Stimulated activated naive B cell treated with anti-CD40 and anti-IgM and Interleukin-4, amounts not matched to agents 10 μg/mL and 1 μg/mL and 100 μg/mL, for 72 hours (primary cell): ENCODE measurements at regions not wholly inside any gene's neighbourhood (a gene's known extent, or its start where the extent isn't known, plus 50 kb on each side); places are given as distances from the start of the nearest gene placed in this dataset.

Experiments used
- ATAC-seq, 2 donors: fragments of 150-1000 bp; cut with Tn5 transposase; replicated peaks; 2 replicates each; pipeline ENCODE4 v1.10.0; 2021; ENCODE audit warnings: moderate library complexity in 1 of 2
- DNase-seq: peaks from one replicate; pipeline ENCODE4 v3.0.0; 2021
- H3K27ac Mint-ChIP-seq: one replicate; pipeline ENCODE4 v1.8.0; 2022; ENCODE audit warnings: mild to moderate bottlenecking, mixed read lengths
- H3K27me3 Mint-ChIP-seq, 2 donors: one replicate each; pipeline ENCODE4 v1.8.0; 2022; ENCODE audit warnings: mixed read lengths in 2 of 2
- H3K36me3 Mint-ChIP-seq, 2 donors: one replicate each; pipeline ENCODE4 v1.8.0; 2022; ENCODE audit warnings: mixed read lengths in 2 of 2, mild to moderate bottlenecking in 1 of 2
- H3K4me1 Mint-ChIP-seq, 2 donors: one replicate each; pipeline ENCODE4 v1.8.0; 2022; ENCODE audit warnings: mixed read lengths in 2 of 2, mild to moderate bottlenecking in 1 of 2
- H3K4me3 Mint-ChIP-seq, 2 donors: one replicate each; pipeline ENCODE4 v1.8.0; 2022; ENCODE audit warnings: mild to moderate bottlenecking in 2 of 2, mixed read lengths in 2 of 2, moderate library complexity in 1 of 2
- H3K9me3 Mint-ChIP-seq, 2 donors: one replicate each; pipeline ENCODE4 v1.8.0; 2022; ENCODE audit warnings: mixed read lengths in 2 of 2, mild to moderate bottlenecking in 1 of 2

GRCh38 chr11:103773537-103773936 lies 262.9 kb upstream of the DDI1 start:
- H3K4me3 Mint-ChIP-seq, result no peak overlapping the region
- no peaks in the 10 kb centered on the region for H3K27me3 Mint-ChIP-seq
- H3K9me3 Mint-ChIP-seq, result no peaks in the 10 kb centered on the region
- no peak for DNase-seq
- ATAC-seq, result no peak
- no peaks in the 10 kb centered on the region for H3K36me3 Mint-ChIP-seq
- H3K27ac Mint-ChIP-seq, result no peak overlapping the region
- H3K4me1 Mint-ChIP-seq, result no peaks in the 10 kb centered on the region

GRCh38 chr11:103779054-103779453 lies 257.4 kb upstream of the DDI1 start:
- H3K36me3 Mint-ChIP-seq, result no peaks in the 10 kb centered on the region
- DNase-seq (no peak), ATAC-seq (no peak)
- no peak overlapping the region for H3K4me3 Mint-ChIP-seq
- peaks cover 0 to 4% of the 10 kb centered on the region in 2 donors for H3K27me3 Mint-ChIP-seq
- H3K9me3 Mint-ChIP-seq, result no peaks in the 10 kb centered on the region
- H3K4me1 Mint-ChIP-seq, result no peaks in the 10 kb centered on the region
- no peak overlapping the region for H3K27ac Mint-ChIP-seq

- ATAC-seq (no peak), DNase-seq (no peak)
- H3K36me3 Mint-ChIP-seq, result no peaks in the 10 kb centered on the region
- no peak overlapping the region for H3K27ac Mint-ChIP-seq
- peaks cover 4 to 11% of the 10 kb centered on the region in 2 donors for H3K9me3 Mint-ChIP-seq
- no peaks in the 10 kb centered on the region for H3K27me3 Mint-ChIP-seq
- no peaks in the 10 kb centered on the region for H3K4me1 Mint-ChIP-seq
- H3K4me3 Mint-ChIP-seq, result no peak overlapping the region
Measured at GRCh38 chr11:103789952-103790351, 246.5 kb upstream of the DDI1 start.

DNA sequence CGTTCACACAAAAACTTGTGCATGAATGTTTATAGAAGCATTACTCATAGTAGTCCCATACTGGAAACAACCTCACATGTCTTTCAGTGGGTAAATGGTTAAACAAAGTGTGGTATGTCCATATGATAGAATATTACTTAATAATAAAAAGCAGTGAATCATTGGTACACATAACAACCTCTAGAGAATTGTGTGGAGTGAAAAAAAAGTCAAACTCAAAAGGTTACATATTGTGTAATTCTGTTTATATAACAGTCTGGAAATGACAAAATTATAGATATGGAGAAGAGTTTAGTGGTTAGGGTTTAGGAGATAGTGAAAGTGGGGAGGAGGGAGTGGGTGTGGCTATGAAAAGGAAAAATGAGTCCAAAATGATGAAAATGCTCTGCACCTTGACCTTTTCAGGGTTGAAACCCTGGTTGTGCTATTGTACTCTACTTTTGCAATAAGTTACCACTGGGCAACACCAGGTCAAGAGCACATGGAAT lies 243.4 kb upstream of the DDI1 start:
- no peaks in the 10 kb centered on the region for H3K4me1 Mint-ChIP-seq
- no peaks in the 10 kb centered on the region for H3K27me3 Mint-ChIP-seq
- DNase-seq (no peak), ATAC-seq (no peak)
- H3K4me3 Mint-ChIP-seq, result no peak overlapping the region
- no peak overlapping the region for H3K27ac Mint-ChIP-seq
- peaks cover 4 to 9% of the 10 kb centered on the region in 2 donors for H3K9me3 Mint-ChIP-seq
- no peaks in the 10 kb centered on the region for H3K36me3 Mint-ChIP-seq

- Mint-ChIP-seq H3K4me3 (no peak overlapping the region), H3K36me3 (no peaks in the 10 kb centered on the region), H3K4me1 (no peaks in the 10 kb centered on the region), H3K9me3 (peaks cover 4 to 9% of the 10 kb centered on the region in 2 donors), H3K27ac (no peak overlapping the region), H3K27me3 (no peaks in the 10 kb centered on the region)
- DNase-seq (no peak), ATAC-seq (no peak)
Measured at GRCh38 chr11:103794262-103794661, 242.2 kb upstream of the DDI1 start.

- Mint-ChIP-seq H3K27ac (no peak overlapping the region), H3K4me1 (no peaks in the 10 kb centered on the region), H3K9me3 (peaks cover 0 to under 1% of the 10 kb centered on the region in 2 donors), H3K4me3 (no peak overlapping the region), H3K27me3 (no peaks in the 10 kb centered on the region), H3K36me3 (no peaks in the 10 kb centered on the region)
- DNase-seq (no peak), ATAC-seq (no peak)
Measured at GRCh38 chr11:103798026-103798425, 238.4 kb upstream of the DDI1 start.

DNA sequence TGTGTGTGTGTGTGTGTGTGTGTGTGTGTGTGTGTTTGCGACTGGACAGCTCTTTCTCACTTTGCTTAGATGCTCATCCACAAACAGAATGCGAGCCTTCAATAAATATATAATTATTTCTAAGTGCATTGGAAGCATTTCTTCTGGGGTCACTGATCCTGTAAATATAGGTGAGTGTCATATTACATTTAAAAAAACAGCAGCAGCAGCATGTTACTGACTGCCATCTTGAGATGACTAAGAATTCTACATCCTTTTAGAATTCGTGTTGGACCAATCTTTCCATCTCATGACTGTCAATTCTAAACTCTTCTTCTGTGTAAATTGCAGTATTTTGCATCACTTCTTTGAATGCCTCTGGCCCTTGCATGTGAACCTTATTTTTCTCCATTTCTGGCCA lies 238.0 kb upstream of the DDI1 start:
- no peaks in the 10 kb centered on the region for H3K9me3 Mint-ChIP-seq
- H3K27me3 Mint-ChIP-seq, result no peaks in the 10 kb centered on the region
- no peak overlapping the region for H3K4me3 Mint-ChIP-seq
- no peaks in the 10 kb centered on the region for H3K4me1 Mint-ChIP-seq
- H3K27ac Mint-ChIP-seq, result no peak overlapping the region
- DNase-seq (no peak), ATAC-seq (no peak)
- no peaks in the 10 kb centered on the region for H3K36me3 Mint-ChIP-seq

DNA sequence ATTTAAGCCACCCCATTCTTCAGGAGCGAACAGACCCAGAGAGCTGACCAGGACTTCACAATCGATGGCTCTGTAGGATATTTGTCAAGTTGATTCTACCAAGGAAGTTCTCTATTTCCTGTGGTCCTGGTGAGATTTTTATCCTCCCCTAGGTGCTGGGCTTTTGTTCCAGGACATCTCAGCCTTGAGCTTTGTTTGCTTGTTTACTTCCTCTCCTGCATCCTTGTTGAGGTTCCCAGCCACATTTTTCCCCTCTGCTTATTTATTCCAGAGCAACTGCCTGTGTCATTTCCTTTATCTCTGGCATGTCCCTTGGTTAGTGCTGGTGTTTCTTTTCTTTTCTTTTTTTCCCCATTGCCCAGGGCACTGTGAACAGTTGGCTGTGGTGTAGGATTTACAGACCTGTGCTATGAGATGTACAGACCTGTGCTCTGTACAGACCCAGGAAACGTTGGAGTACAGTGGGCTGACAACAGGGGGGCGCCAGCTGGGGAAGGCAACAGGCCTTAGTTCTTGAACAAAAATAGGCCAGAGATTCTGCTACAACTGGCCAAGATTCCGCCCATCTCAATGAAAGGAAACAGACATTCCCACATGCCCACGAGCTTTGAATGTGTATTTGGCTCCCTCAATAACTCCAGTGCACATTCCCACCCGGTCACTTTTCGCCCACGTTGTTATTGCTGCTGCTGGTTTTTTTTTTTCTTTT lies 235.9 kb upstream of the DDI1 start:
- Mint-ChIP-seq H3K4me3 (no peak overlapping the region), H3K27ac (no peak overlapping the region), H3K27me3 (no peaks in the 10 kb centered on the region), H3K36me3 (no peaks in the 10 kb centered on the region), H3K9me3 (no peaks in the 10 kb centered on the region), H3K4me1 (no peaks in the 10 kb centered on the region)
- ATAC-seq, result no peak
- no peak for DNase-seq

DNA sequence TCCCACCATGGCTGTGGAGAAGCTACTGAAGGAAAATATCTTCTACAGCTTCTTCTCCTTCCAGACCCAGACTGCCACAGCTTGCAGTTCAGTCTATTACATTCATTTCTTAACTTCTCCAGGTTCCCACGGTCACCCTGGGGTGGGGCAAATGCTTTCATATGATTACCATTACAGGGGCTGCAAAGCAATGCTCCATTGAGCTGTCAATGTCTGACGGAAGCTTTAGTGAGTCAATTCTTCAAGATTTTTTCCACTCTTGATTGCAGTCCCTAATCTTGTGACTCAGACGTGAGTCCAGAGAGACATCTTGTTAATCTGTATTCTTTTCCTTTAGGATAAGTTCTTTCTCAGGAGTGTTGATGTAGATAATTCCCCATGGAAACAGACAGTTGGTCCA lies 233.4 kb upstream of the DDI1 start:
- H3K4me1 Mint-ChIP-seq, result no peaks in the 10 kb centered on the region
- no peak overlapping the region for H3K27ac Mint-ChIP-seq
- ATAC-seq, result no peak
- no peak overlapping the region for H3K4me3 Mint-ChIP-seq
- no peak for DNase-seq
- H3K27me3 Mint-ChIP-seq, result no peaks in the 10 kb centered on the region
- H3K9me3 Mint-ChIP-seq, result no peaks in the 10 kb centered on the region
- no peaks in the 10 kb centered on the region for H3K36me3 Mint-ChIP-seq

DNA sequence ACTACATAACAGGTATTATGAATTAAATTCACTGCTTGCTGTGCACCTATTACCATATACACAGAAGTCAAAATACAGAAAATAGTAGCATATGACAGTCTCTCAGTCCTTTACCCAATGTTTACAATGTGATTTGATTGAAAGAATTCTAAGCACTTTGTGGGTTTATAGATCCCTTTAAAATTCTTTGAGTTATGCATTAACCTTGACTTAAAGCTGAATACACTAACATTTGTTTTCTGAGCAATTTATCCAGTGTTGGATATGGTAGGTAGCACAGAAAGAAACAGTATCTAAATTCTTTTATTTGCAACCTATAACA lies 230.8 kb upstream of the DDI1 start:
- ATAC-seq (no peak), DNase-seq (no peak)
- no peaks in the 10 kb centered on the region for H3K36me3 Mint-ChIP-seq
- H3K27ac Mint-ChIP-seq, result no peak overlapping the region
- no peaks in the 10 kb centered on the region for H3K27me3 Mint-ChIP-seq
- H3K4me3 Mint-ChIP-seq, result no peak overlapping the region
- H3K9me3 Mint-ChIP-seq, result no peaks in the 10 kb centered on the region
- H3K4me1 Mint-ChIP-seq, result no peaks in the 10 kb centered on the region

DNA sequence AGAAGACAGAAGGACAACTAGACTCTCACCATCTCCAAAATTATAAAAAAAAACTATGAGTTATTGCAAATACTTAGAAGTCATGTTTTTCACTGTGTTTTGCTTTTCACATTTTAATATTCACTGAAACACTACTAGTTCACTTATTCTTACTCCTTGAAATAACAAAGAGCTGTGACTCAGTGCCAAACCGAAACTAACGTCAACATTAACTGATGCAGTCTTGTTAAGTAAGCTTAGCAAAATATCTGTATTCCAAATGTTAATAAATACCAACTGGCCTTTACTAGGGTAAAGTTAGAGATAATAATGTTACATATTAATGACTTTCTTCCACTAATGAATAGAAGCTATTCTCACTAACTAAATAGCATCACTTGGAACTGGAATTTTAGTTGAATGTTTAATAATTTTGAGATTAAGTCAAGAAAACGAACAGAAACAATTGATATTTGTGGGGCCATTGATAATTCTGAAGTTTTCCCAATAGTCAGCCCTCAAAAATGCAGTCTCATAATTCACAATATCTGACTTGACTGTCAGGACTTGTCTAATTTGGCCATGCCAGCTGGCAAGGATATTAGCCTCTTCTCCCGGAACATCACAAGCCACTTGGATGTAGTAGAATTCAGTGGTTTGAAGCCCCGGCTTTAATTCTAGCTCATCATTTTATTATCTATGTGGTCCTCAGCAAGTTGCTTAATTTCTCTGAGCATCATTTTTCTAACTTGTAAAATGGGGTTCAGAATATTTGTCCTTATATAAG lies 230.1 kb upstream of the DDI1 start:
- H3K36me3 Mint-ChIP-seq, result no peaks in the 10 kb centered on the region
- no peak overlapping the region for H3K27ac Mint-ChIP-seq
- H3K9me3 Mint-ChIP-seq, result no peaks in the 10 kb centered on the region
- no peaks in the 10 kb centered on the region for H3K27me3 Mint-ChIP-seq
- DNase-seq (no peak), ATAC-seq (no peak)
- no peak overlapping the region for H3K4me3 Mint-ChIP-seq
- H3K4me1 Mint-ChIP-seq, result no peaks in the 10 kb centered on the region

DNA sequence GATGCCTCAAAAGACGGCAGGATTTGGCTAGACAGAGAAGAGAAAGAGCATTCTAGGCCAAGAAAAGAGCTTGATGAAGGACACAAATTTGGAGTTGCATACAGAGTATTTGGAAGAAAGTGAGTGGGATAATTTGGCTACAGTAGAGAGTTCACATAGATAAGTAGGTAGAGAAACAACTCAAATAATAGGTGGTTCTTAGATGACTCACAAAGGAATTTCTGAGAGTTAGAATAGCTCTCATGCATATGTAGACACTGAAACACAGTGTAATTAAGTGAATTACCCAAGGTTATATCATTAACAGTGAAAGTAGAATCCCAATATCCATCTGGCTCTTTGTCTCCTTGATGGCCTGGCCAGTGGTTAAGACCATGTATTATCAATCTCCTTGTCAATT lies 228.6 kb upstream of the DDI1 start:
- DNase-seq (no peak), ATAC-seq (no peak)
- Mint-ChIP-seq H3K9me3 (no peaks in the 10 kb centered on the region), H3K27me3 (no peaks in the 10 kb centered on the region), H3K4me3 (no peak overlapping the region), H3K4me1 (no peaks in the 10 kb centered on the region), H3K27ac (no peak overlapping the region), H3K36me3 (no peaks in the 10 kb centered on the region)

DNA sequence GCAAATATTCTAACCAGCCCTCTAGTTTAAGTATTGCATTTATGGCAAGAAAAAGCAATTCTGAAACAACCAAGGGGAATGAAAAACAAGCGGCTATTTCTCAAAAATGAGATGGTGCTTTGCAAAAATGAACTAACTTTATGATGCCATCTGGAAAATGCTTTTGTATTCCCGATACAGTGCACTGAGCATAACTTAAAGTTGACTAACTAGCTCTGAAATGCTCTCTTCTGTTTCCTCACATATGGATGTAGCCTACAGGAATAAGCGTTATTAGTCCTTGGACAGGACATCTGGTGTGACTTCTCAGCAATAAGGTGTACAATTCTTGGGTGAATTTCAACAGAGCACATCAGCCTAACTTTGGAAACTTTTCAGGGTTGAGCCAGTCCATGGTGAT lies 228.2 kb upstream of the DDI1 start:
- Mint-ChIP-seq H3K4me1 (no peaks in the 10 kb centered on the region), H3K27ac (no peak overlapping the region), H3K9me3 (no peaks in the 10 kb centered on the region), H3K27me3 (no peaks in the 10 kb centered on the region), H3K4me3 (no peak overlapping the region), H3K36me3 (no peaks in the 10 kb centered on the region)
- no peak for ATAC-seq
- no peak for DNase-seq

- ATAC-seq (no peak), DNase-seq (no peak)
- H3K27me3 Mint-ChIP-seq, result no peaks in the 10 kb centered on the region
- no peaks in the 10 kb centered on the region for H3K4me1 Mint-ChIP-seq
- H3K4me3 Mint-ChIP-seq, result no peak overlapping the region
- H3K27ac Mint-ChIP-seq, result no peak overlapping the region
- no peaks in the 10 kb centered on the region for H3K9me3 Mint-ChIP-seq
- H3K36me3 Mint-ChIP-seq, result no peaks in the 10 kb centered on the region
Measured at GRCh38 chr11:103811870-103812455, 224.5 kb upstream of the DDI1 start.

DNA sequence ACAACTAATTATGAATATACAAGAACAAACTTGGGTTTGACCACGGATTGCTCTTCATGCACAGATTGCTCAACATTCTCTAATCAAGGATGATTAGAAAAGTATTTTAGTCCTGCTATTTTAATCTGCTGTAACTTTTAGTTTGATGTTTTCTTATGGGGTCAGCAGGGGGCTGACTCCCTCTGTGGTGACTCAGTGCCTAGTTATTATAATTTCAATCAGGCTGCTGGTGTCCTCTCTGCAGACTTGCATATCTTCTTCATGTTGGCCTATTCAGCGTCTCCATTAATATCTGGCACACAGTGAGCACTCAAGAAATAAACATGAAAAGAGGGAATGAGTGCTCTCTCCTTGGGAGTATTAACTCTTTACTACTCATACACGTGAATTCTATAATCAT lies 223.8 kb upstream of the DDI1 start:
- no peaks in the 10 kb centered on the region for H3K36me3 Mint-ChIP-seq
- no peaks in the 10 kb centered on the region for H3K9me3 Mint-ChIP-seq
- no peak for ATAC-seq
- no peak overlapping the region for H3K4me3 Mint-ChIP-seq
- H3K27ac Mint-ChIP-seq, result no peak overlapping the region
- H3K27me3 Mint-ChIP-seq, result no peaks in the 10 kb centered on the region
- DNase-seq, result no peak
- no peaks in the 10 kb centered on the region for H3K4me1 Mint-ChIP-seq
